Stomach (tissue), 4 donors: ENCODE measurements at regions not wholly inside any gene's neighbourhood (a gene's known extent, or its start where the extent isn't known, plus 50 kb on each side); places are given as distances from the start of the nearest gene placed in this dataset.

Experiments used
- CTCF ChIP-seq, 7 experiments: fragments of 450-650 bp in 4 of 7; fragments of 200-600 bp in 3 of 7; sonication (generic) in 3 of 7; IDR thresholded peaks; one replicate each; pipeline ENCODE4 v1.5.1; 2016 to 2019; ENCODE audit warnings: antibody characterized with exemption in 7 of 7, control low read depth in 2 of 7, mild to moderate bottlenecking in 1 of 7
- POLR2A ChIP-seq, 4 donors: fragments of 450-650 bp; IDR thresholded peaks; one replicate each; pipeline ENCODE4 v1.6.1; 2016; ENCODE audit warnings: antibody characterized with exemption in 4 of 4, control low read depth in 2 of 4, mild to moderate bottlenecking in 1 of 4, moderate library complexity in 1 of 4

- TF ChIP-seq CTCF (IDR thresholded peaks at IDR 0.05) (no peak), POLR2A (IDR thresholded peaks at IDR 0.05) (no peak)
These were observed 357.1 kb downstream of the EN1 start for GRCh38 chr2:118490330-118490729.
